GM21619 (cell line): ENCODE measurements at regions not wholly inside any gene's neighbourhood (a gene's known extent, or its start where the extent isn't known, plus 50 kb on each side); places are given as distances from the start of the nearest gene placed in this dataset.
A peak's percentile ranks its signal among the peaks of the same experiment; 100 is the strongest.

ENCODE experiments used
- ATAC-seq: cut with Tn5 transposase; IDR thresholded peaks from one replicate; pipeline ENCODE4 v1.9.1; 2021; ENCODE audit not compliant: unreplicated experiment

DNA sequence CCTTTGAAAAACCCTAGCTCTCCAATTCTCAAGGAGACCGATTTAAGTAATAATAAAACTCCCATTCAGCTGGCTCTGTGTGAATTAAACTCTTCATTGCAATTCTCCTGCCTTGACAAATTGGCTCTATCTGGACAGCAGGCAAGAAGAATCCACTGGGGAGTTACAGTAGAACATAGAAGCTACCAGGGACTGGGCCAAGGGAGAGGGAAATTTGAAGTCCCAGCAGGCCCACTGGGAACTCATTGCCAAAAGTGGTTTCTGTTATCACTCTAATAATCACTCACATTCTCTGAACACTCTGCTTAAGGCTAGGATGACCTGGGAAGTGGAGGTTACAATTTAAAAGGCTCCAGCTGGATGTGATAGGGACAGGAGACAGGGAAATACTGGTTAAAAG lies 384.5 kb upstream of the CCDC196 start:
- no peak for ATAC-seq

DNA sequence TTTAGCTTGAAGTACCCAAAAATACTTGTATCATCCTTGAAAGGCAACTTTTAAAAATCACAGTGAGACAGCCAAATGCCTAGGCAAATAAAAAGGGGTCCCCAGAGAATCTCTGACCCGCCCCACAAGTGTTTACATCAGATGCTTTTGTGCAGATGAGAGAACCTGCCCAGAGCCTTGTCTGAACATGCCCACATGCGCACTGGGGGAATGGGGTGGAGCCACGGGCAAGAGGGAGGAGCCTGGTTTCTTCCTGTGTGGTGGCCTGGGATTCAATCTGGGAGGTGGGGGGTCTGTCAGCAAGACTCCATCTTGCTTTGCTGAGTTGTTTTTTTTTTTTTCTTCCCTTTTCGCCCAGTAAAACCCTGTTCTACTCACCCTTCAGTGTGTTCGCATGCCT lies 381.7 kb upstream of the CCDC196 start:
- no peak for ATAC-seq

DNA sequence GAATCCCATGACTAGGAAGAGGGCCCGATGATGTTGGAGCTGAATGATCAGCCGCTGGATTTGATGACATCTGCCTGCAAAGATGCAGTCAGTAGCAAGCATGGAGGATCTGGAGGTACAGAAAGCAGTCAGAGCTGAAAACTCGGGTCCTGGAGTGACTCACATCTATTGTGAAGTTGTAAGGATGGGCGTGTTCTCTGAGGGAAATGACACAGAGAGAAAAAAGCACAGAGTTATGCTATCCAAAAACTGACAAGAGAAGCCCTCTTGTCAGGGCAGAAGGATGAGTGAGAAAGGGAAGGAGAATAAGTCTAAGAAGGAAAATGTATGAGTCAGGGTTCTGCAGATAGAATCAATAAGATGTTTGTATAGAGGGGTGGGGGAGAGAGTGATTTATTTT lies 380.4 kb upstream of the CCDC196 start:
- no peak for ATAC-seq

DNA sequence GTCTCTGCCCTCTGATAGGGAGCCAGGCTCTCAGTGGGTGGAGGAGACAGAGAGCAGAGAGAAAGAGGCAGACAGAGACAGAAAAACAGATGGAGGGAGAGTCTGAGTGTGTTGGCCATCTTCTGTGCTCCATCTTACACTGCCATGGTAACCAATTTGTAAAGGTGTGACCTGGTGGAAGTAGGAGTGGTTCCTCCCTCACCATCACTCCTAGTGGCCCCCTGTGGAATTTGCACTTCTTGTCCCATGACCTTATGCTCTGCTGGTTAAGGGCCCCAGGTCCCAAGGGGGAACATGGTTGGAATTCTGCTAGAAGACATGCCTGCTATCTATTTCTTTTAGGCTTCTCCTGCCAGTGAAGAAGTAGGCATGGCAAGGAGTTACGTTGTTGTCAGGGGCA lies 376.7 kb upstream of the CCDC196 start:
- ATAC-seq: no peak

DNA sequence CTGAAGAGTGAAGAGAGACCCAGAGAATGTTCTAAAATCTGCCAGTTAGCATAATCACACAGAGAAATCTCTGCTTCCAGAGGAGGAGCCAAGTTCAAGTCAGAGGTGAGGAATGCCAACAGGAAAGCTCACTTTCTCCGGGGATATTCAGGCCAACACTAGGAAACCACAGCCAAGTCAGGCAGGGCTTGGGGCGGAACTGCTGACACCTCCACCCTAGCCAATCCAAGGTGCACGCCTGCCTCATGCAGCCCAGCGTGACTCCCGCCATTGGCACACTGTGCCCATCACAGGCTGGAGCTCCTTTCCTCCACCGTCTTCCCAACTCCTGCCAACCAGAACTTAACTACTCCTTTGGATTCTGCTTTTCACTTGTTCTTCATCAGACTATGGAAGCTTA lies 374.3 kb upstream of the CCDC196 start:
- ATAC-seq: no peak

DNA sequence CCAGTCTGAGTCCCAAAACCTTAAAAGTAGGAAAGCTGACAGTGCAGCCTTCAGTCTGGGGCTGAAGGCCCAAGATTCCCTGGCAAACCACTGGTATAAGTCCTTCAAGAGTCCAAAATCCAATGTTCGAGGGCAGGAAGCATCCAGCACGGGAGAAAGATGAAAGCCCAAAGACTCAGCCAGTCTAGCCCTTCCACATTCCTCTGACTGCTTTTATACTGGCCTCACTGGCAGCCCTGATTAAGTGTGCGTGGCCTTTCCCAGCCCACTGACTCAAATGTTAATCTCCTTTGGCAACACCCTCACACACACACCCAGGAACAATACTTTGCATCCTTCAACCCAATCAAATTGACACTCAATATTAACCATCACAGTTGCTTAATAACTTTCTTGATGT lies 372.1 kb upstream of the CCDC196 start:
- no peak for ATAC-seq

DNA sequence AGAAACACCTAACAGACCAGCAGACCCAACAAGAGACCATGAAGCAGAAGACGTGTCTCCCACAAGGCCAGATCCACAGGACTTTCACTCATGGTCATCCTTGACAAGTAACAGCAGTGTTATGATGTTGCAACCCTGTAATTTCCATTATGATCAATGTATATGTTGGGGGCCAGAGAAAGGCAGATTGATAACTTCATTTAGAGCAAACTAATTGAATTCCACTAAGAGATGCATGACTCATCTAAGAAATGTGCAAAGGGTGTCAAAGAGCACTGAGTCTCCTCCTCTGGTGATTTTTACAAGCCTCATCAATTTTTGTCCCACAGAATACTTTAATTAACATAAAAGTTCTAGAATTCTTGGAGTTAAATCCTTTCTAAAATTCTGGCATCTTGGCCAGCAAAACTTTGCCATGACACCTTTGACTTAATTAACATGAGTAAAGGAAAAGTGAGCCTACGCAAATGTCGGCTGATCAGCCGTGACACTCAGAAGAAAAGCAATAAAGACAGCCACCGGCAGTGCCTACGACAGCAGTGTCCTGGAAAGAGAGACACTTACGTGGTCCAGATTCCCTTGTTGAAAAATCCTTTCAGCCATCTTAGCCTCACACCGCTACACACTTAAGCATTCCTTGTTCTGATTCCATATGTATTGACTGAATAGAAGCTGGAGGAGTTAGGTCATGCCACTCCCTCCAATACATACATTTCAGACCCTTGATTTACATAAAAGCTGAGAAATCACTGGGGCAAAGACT lies 370.2 kb upstream of the CCDC196 start:
- no peak for ATAC-seq

DNA sequence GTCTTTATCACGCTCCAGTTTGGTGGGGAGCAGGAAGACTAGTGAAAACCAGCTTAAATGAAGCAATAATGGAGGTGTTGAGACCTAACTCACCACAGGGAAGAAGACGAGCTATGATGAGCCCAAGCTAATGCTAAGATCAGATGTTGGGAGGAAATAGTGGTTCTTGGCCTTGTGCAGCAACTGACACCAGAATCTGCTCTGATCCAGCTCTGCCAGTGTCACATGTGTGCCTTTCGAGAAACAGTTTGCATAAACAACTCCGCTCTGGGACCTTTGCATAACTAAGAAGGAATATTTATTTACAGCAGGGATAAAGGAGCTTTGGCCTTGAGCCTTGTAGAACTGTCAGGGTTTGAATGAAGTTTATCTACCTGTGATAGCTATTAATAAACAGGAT lies 369.4 kb upstream of the CCDC196 start:
- no peak for ATAC-seq

DNA sequence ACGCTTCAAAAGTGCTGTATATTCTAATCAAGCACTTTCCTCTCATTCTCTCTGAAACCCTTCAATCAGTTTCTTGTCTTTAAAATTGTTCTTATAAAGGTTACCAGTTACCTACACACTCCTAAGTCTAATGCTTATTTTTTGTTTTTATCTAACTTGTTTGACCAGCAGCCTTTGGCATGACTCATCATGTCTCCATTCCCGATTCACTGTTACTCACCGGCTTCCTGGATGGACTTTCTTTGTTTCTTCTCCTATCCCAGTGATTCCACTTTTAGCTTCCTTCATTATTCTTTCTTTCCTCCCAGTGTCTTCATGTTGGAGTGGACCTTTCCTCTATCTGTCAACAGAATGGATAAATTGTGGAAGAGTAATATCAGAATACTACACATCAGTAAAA lies 368.6 kb upstream of the CCDC196 start:
- ATAC-seq: no peak

DNA sequence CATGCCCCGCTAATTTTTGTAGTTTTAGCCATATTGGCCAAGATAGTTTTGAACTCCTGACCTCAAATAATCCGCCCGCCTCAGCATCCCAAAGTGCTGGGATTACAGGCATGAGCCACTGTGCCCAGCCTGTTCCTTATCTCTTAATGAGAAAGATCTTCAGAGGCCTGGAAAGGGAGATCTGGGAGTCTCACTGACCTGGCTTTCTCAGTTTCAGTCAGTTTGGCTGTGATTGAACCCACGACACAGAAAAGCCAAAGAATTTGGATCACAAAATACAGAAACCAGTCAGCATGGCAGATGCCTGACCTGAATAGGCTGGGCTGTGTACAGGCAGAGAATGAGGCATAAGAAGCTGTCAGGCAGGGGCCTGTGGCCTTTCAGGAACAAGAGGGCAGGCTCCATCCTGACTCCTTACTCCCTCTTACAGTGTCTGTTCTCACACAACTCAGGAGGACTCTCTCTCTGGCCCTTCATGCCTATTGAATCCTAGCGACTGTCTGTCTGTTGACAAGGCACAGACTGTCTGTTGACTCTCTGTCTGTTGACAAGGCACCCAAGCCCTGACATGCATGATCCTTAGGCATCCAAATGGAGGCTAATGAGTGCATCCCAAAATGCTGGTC lies 366.5 kb upstream of the CCDC196 start:
- no peak for ATAC-seq

DNA sequence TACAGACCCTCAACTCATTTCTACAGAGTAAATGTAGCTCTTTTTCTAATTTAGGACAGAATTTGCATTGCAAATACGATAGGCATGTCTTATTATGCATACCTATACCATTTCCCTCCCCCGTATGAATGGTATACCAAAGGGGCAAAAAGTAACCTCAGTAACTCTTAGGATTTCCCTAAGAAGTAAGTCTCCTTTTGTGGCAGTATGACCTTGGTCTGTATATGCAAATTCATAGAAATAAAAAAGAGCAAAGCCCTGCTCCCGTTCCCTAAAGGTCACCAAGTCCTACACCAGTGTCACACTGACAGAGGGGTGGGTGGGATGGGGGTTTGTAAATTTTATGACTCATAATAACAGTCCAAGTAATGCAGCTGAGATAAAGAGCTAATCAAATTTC lies 365.8 kb upstream of the CCDC196 start:
- ATAC-seq: no peak

DNA sequence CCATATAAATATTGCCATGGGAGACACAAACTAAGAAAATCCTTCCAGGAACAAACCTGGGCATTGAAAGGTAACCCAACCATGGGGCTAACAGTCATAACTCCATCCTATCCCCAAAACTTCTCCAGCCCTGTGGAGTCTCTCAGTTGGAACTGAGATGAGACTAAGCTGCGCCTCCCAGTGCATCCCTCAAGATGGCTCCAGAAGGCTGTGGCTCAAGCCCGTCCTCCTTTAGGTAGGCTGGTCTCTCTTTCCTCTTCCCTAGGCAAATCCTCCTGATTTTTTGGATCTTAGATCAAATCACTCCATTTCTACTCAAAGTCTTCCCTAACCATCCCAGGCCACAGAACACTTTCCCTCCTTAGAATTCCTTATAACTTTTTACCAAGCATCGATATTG lies 364.3 kb upstream of the CCDC196 start:
- no peak for ATAC-seq

DNA sequence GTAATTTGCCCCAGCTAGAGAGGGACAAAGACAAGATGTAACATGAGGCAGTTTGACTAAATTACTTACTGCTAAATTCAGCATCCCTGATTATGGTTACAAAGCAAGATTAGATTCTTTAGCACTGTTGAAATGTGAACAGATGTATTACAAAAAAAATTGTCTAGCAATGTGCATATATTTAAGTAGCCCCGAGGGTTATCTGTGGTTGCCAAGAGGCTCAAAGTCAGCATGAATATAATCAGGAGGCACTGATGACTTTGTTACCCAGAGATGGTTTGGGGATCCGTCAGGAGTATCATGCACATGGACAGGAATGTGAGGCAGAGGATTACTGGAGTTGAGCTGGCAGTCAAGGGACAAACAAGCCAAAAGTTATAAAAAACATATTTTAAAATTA lies 356.9 kb upstream of the CCDC196 start:
- ATAC-seq: no peak

DNA sequence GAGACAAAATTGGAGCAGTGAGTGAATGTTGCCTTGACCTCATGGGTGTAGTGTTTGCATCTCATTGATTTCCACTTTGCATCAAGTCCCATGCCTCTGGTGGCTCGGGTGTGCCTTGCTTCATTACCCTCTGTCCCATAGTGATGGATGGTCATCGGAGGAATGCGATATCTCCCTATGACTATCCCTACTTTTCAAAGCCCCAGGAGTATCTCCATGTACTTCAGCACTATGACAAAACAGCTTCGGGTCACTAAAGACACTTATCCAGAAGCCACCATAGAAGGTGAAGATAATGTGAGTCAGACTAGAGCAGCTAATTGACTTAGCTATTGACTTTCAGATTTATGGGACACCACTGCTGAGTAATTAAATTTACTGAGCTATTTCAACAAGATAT lies 355.1 kb upstream of the CCDC196 start:
- ATAC-seq: no peak

DNA sequence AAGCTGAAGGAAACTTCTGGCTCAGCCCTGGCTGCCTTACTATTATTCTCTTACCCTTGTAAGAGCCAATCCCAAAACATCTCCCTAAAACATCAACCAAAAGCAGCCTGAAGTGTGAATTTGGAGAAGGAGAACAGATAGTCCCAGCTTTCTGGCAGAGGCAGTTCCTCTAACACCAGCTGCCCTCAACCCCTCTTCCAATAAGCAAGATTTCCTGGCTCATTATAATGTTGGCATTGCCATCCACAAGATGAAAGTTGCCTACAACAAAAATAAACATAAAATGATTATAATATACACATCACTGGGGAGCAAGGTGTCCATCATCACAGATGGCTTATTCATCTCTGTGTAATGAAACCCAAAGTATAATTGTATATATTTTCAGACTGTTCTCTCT lies 352.5 kb upstream of the CCDC196 start:
- no peak for ATAC-seq

DNA sequence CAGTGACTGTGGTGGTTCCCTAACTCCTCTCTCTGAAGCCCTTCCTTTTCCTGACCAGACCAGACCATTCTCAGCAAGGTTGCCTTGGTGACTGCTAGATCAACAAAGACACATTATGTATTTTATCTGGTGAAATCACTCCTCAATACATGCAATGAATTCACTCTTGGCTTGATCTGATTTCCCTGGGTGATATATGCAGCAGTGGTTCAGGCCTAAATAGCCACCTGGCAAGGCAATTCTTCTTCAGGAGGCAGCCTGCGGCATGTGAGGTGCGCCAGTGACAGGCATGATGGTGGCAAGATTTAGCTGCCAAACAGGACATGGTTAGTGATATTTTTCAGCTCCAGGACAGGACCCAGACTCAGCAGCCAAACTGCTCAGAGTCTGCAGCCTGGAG lies 350.3 kb upstream of the CCDC196 start:
- ATAC-seq: no peak

DNA sequence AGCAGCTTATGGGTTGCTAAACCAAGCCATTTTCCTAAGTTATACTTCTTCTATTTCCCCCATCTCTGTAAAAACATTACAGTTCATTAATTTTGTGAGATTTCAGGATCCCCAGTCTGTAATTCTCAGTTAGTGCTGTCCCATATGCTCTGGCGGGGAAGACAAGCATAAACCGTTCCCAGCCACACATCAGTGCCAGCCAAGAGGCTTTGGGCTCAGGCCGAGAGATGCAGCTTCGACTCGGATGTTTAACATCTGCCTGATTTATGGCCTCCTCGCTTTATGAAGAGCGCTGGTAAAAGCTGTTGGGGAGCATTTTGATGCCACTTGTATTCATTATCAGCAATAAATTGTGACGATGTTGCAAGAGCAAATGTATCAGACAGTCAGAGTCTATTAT lies 349.1 kb upstream of the CCDC196 start:
- no peak for ATAC-seq

DNA sequence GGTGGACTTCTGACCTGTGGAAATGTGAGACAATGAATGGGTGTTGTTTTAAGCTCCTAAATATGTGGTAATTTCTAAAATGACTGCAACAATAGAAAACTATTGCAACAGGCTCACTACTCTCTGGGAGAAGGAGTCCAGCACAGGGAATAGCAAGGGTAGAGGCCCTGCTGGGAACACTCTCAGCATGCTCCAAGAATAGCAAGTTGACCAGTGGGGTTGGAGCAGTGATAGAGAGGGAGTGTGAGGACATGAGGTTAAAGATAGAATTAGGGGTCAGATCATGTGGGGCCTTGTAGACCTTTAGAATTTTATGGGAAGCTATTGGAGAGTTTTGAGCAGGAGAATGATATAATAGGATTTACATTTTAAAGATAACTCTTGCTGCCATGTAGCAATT lies 346.7 kb upstream of the CCDC196 start:
- no peak for ATAC-seq

DNA sequence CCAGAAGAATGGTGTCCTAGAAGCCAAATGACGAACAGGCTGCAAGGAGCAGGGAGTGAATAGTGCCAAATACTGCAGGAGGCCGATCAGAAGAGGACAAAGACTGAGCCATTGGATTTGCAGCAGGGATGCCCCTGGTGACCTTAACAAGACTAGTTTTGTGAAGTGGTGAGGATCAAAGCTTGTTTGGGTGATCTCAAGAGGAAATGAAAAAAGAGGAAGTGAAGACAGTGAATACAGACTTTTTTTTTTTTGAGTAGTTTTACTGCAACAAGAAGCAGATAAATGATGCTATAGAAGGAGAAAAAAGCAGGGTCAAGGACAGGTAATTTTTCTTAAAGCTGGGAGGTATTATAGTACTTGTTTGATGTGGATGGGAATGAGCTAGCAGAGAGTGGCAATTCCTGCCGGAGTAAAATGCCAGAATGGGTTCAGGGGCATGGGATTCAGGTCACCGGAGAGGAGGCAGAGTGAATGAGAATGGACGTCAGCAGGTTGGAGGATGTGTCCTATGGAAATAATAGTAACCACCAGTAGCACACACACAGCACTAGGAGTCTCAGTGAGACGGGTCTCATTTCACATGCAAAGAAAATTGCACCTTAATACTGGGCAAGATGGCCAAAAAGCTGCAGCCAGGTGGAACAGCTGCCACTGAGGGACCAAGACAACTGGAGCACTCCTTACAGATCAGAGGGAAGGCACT lies 345.8 kb upstream of the CCDC196 start:
- peak; percentile 88 for ATAC-seq

DNA sequence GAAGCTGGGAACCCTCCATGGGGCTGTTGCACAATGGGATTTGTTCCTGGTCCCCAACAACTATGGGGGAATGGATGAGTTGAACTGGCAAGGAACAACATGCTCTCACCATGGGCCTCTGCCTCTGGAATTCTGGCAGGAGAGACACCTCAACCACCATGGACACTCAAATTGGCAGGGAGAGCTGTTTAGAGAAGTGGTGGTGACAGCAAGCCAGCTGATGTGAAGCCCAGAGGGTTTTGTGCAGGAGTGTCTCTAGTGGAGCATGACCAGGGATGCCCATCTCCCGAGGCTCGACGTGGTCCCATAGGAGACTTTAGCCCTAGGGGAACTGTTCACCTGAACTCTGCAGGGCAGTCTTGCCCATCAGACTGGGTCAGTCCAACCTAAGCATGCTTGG lies 345.2 kb upstream of the CCDC196 start:
- ATAC-seq: no peak

DNA sequence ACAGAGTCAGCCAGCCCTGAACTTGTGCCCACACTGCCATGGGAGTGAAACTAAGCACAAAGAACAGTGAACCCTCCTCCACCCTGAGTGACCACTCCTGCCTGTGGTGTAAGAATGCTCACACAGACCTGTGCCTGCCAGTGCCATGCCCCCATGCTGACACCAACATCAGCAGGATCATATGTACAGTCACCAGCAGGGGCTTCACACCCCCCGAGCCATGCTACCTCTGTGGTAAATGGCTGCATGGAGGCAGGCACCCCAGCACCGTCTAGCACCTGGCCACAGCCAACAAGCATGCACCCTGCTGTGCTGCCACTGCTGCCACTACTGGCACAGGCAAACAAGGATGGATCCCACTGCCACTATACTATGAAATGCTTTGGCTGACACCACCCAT lies 344.4 kb upstream of the CCDC196 start:
- no peak for ATAC-seq

DNA sequence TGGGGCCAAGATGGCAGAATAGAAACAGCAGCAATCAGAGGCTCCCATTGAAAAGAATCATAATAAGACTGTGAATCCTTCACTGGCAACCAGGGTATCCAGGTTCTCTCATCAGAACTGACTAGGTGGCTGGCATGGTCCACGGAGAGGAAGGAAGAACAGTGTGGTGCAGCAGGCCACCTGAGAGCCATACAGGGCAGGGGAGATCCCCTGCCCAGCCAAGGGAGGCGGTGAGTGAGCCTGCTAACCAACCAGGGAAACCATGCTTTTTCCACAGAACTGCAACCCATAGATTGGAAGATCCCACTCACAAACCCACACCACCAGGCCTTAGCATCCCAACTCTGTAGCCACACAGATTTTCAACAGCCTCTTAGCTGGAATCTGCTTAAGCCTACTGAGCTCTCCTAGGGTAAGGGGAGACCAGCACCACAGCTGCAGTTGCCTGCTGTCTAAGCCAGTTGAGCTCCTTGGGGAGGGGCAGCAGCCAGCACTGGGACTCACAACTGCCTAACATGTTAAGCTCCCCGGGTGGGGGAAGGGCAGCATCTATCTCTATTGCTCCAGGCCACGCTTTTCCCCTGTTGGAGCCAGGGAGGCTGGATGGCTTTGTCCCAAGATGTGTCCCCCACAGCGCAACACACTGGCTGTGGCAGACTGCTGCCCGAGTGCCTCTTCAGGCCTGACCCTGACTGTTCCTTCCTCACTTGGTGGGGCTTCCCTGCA lies 342.6 kb upstream of the CCDC196 start:
- ATAC-seq: no peak
